ENCODE measurements at regions not wholly inside any gene's neighbourhood (a gene's known extent, or its start where the extent isn't known, plus 50 kb on each side); places are given as distances from the start of the nearest gene placed in this dataset.

DNA sequence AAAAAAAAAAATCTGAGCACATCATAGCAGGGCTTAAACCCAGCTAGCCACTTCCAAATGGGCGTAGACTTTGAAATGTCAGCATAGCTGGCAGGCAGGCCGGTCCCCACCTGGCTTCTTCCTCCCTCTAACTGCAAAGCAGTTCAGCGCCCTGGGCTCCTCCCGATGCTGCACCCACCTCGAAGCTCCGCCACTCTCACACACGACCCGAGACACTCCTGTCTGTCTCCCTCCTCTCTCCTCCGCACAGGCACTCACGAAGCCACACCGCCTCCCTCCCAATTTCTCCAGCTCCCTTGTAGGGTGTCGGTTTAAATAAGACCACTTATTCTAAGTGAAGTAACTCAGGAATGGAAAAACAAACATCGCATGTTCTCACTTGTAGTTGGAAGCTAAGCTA is 301.3 kb downstream of the NPHP4 start:
- Histone ChIP-seq H3K4me1 (no peaks in the 10 kb centered on the region), H3K27me3 (peaks cover 0 to 26% of the 10 kb centered on the region in 2 donors), H3K36me3 (no peaks in the 10 kb centered on the region), H3K27ac (no peak overlapping the region), H3K4me3 (no peak overlapping the region), H3K9me3 (no peaks in the 10 kb centered on the region)
- intact Hi-C loops (cut with DNase I; ENCODE audit: low total_unique reads): no loop called here
- TF ChIP-seq, protein P1, sequence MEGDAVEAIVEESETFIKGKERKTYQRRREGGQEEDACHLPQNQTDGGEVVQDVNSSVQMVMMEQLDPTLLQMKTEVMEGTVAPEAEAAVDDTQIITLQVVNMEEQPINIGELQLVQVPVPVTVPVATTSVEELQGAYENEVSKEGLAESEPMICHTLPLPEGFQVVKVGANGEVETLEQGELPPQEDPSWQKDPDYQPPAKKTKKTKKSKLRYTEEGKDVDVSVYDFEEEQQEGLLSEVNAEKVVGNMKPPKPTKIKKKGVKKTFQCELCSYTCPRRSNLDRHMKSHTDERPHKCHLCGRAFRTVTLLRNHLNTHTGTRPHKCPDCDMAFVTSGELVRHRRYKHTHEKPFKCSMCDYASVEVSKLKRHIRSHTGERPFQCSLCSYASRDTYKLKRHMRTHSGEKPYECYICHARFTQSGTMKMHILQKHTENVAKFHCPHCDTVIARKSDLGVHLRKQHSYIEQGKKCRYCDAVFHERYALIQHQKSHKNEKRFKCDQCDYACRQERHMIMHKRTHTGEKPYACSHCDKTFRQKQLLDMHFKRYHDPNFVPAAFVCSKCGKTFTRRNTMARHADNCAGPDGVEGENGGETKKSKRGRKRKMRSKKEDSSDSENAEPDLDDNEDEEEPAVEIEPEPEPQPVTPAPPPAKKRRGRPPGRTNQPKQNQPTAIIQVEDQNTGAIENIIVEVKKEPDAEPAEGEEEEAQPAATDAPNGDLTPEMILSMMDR (IDR thresholded peaks at IDR 0.05): no peak
- no peak for TF ChIP-seq POLR2AphosphoS5 (IDR thresholded peaks at IDR 0.05)
- DNase-seq (ENCODE audit: low spot score in 2 of 2): no peak

DNA sequence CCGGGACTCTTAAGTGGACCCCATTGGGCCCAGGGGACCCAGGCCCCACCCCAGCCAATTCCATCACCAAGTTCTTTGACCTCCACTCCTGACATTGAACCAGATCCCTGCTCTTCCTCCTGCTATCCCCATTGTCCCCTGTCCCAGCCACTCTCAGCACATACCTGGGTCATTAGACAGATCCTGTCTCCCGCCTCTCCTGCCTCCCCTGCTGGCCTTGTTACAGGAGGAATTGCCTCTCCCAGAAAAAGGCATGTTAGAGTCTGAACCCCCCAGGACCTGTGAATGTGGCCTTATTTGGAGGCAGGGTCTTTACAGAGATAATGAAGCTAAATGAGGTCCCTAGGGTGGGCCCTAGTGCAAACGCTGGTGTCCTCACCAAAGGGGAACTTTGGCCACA is 301.9 kb downstream of the NPHP4 start:
- Histone ChIP-seq H3K36me3 (no peaks in the 10 kb centered on the region), H3K9me3 (no peaks in the 10 kb centered on the region), H3K27ac (no peak overlapping the region), H3K4me1 (no peaks in the 10 kb centered on the region), H3K4me3 (no peak overlapping the region), H3K27me3 (peaks cover 0 to 32% of the 10 kb centered on the region in 2 donors)
- TF ChIP-seq POLR2A (IDR thresholded peaks at IDR 0.05) (no peak), POLR2AphosphoS5 (IDR thresholded peaks at IDR 0.05) (no peak)
- TF ChIP-seq, protein P1 (IDR thresholded peaks at IDR 0.05): no peak
- DNase-seq (ENCODE audit: low spot score in 2 of 2): no peak
- intact Hi-C loops (cut with DNase I; ENCODE audit: low total_unique reads): no loop called here

DNA sequence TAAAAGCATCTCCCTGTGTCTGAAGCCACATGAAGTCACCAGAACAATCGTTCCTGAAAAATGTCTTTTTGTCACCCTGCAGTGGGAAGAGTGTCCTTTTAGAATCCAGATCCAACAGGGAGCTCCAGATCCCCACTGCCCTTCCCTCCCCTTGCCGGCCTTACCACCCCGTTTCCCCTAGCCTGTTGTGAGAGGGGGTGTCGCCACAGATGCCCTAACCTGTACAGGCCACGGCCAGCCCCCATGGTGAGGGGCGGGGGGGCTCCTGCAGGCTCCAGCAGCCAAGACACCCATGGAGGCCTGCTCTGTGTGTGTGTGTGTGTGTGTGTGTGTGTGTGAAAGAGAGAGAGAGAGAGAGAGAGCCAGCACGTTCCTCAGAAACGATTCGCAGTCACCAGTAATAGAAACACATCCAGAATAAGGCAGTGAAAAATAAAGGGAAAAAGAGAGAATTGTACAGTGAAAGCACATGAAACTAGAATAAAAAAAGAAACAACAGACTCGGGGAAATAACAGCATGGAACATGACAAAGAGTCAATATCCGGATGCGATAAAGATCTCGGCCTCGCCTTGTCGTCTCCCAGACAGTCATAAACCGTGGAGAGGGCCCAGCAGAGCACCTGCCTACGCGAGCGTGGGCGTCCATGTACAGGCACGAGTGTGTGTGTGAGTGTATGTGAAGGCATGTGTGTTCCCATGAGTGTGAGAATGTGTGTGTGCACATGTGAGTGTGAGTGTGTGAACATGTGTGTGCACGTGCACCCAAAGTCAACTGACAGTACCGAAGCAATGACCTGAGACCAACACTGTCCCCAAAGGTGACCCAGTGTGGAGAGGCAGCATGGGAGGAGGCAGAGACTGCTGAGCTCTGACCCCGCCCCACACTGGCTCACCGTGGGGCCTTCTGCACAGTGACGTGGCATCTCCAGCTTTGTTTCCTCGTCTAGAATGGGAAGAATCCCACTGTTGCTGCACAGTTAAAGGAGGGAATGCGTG is 303.8 kb downstream of the NPHP4 start:
- H3K4me3 ChIP-seq: no peak overlapping the region
- no peaks in the 10 kb centered on the region for H3K4me1 ChIP-seq
- no peak for DNase-seq (ENCODE audit: low spot score in 2 of 2)
- H3K27me3 ChIP-seq: peaks cover 0 to 42% of the 10 kb centered on the region in 2 donors
- intact Hi-C loops (cut with DNase I; ENCODE audit: low total_unique reads): no loop called here
- H3K27ac ChIP-seq: no peak overlapping the region
- H3K36me3 ChIP-seq: no peaks in the 10 kb centered on the region
- TF ChIP-seq, protein P1 (IDR thresholded peaks at IDR 0.05): no peak
- TF ChIP-seq POLR2AphosphoS5 (IDR thresholded peaks at IDR 0.05) (no peak), POLR2A (IDR thresholded peaks at IDR 0.05) (no peak)
- no peaks in the 10 kb centered on the region for H3K9me3 ChIP-seq

DNA sequence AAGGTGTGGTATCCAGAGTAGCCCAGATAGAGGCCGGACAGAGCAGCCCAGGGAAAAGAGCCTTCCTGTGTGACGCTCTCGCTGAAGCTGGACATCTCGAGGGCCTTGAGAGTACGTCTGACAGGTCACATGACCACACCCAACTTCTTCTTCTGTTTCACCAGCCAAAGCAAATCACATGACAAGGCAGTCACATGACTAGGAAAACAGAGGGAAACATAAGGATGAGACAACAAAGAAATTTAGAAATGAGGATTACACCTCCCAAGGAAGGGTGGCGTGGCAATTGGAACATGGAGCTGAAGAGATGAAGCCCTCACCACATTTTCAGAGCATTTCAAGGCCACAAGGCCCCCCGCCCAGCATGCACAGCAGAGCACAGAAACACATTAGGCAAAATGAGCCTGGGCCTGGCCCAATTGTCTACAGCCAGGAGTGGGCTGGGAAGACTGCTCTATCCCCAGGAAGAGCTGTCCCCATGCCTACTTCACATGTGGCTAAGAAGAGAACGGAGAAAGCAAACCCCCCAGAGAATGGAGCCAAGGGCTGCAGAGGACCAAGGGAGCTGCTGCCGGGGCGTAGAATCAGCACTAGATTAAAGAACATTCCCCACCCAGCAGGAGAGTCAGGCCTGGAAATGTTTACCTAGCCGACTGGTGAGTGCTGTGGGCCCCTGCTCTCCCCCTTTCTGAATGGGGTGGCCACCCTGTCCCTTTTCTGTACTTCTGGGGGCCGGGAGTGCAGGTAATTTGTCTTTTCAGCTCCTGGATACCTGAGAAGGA is 305.1 kb downstream of the NPHP4 start:
- Histone ChIP-seq H3K36me3 (no peaks in the 10 kb centered on the region), H3K4me1 (no peaks in the 10 kb centered on the region), H3K4me3 (no peak overlapping the region), H3K27me3 (peaks cover 0 to 37% of the 10 kb centered on the region in 2 donors), H3K9me3 (no peaks in the 10 kb centered on the region), H3K27ac (no peak overlapping the region)
- intact Hi-C loops (cut with DNase I; ENCODE audit: low total_unique reads): no loop called here
- TF ChIP-seq POLR2AphosphoS5 (IDR thresholded peaks at IDR 0.05) (no peak), POLR2A (IDR thresholded peaks at IDR 0.05) (no peak)
- TF ChIP-seq, protein P1 (IDR thresholded peaks at IDR 0.05): no peak
- no peak for DNase-seq (ENCODE audit: low spot score in 2 of 2)

DNA sequence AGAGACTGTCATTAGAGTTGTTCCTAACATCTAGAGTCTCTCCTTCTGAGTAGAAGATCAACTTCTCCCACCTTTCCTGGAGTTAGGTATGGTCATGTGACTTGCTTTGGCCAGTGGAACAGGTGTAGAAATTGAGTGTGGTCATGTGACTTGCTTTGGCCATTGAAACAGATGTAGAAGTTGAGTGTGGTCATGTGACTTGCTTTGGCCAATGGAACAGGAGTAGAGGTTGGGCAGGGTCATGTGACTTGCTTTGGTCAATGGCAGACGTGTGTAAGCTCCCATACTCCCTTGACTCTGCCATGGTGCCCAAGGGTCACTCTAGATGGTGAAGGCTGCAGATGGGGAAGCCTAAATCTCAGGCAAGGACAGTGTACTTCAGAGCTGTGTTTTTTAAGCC is 306.0 kb downstream of the NPHP4 start:
- Histone ChIP-seq H3K4me3 (no peak overlapping the region), H3K4me1 (no peaks in the 10 kb centered on the region), H3K9me3 (no peaks in the 10 kb centered on the region), H3K36me3 (no peaks in the 10 kb centered on the region), H3K27me3 (peaks cover 0 to 30% of the 10 kb centered on the region in 2 donors), H3K27ac (no peak overlapping the region)
- no peak for DNase-seq (ENCODE audit: low spot score in 2 of 2)
- intact Hi-C loops (cut with DNase I; ENCODE audit: low total_unique reads): no loop called here
- TF ChIP-seq POLR2AphosphoS5 (IDR thresholded peaks at IDR 0.05): no peak
- no peak for TF ChIP-seq POLR2A (IDR thresholded peaks at IDR 0.05)

All from breast epithelium (tissue), 4 donors.